Activated CD8-positive, alpha-beta memory T cell treated with anti-CD3 and anti-CD28 coated beads, Interleukin-2, amount 50 U/mL, for 24 hours (primary cell): ENCODE measurements at regions not wholly inside any gene's neighbourhood (a gene's known extent, or its start where the extent isn't known, plus 50 kb on each side); places are given as distances from the start of the nearest gene placed in this dataset.

Source experiments
- DNase-seq: peaks from one replicate; pipeline ENCODE4 v3.0.0-alpha.2; 2020; ENCODE audit errors: extremely low read depth

GRCh38 chr3:102151935-102152334 is 282.9 kb upstream of the ZPLD1 start:
- no peak for DNase-seq

DNA sequence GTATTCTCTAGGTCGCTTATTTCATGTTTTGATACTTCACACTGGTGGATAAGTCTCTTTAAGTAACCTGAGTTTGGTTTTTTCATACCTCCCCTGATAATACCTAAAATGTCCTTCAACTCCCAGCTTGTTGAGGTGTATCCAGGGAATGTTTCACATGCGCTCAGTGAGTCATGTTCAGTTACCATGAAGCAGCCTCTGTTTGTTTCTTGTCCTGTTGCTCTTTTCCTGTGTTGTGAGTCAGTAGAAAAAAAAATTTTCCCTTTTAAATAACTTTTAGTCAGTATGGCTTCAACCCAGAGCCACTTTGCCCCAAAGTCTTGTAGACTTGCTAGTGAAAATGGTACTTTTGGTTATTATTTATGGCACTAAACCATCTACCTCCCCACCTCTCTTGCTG is 278.4 kb upstream of the ZPLD1 start:
- DNase-seq: no peak

DNA sequence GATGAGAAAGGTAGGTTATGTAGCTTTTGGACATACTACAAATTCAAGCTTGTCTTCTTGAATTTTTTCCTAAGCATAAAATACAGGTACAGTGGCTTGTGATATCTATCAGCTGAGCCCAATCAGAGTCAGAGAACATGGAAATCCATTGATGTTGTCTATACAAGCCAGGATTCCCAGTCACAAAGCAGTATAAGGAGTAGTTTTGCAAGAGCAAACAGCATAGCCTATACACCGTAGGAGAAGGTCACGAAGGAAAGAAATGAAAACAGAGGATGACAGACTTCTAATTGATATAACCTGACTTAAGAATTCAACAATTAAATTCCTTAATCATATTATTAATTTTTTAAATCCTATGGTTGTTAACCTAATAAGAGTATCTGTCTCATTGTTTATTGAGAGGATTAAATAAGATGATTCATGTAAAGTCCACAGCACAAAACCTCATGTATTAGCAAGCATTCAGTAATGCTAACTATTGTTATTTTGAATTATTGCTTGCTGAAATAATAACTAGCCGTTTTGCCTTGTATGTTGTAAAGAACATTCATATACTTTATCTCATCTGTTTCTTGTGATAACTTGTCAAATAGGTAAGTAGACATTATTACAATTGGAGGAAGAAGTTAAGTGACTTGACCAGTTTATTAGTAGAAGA is 276.6 kb upstream of the ZPLD1 start:
- DNase-seq: no peak

DNA sequence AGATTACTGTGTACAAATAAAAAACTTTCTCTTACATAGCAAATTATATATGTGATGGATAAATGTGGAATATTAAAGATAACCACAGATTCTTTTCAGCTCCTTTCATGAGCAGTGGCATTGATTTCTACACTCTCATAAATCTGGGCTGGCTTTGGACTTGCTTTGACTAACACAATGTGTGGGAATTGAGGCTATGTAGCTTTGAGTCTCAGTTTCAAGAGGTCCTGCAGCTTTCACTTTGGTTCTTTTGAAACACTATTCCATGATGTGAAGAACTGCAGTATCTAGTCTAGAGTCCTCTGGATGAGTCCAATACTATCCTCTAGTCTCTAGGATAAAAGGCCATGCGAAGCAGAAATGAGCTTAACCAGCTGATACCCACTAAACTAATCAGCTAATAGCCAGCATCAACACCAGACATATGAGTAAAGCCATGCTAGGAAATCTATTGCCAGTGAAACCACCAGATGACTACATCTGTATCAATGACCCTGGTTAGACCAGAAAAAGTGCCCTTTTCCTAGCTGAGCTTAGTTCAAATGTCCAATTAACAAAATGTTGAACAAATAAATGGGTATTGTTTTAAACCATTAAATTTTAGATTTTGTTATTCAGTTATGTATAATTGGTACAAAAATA is 274.9 kb upstream of the ZPLD1 start:
- DNase-seq: no peak

GRCh38 chr3:102161384-102162006 is 273.3 kb upstream of the ZPLD1 start:
- DNase-seq: no peak

DNA sequence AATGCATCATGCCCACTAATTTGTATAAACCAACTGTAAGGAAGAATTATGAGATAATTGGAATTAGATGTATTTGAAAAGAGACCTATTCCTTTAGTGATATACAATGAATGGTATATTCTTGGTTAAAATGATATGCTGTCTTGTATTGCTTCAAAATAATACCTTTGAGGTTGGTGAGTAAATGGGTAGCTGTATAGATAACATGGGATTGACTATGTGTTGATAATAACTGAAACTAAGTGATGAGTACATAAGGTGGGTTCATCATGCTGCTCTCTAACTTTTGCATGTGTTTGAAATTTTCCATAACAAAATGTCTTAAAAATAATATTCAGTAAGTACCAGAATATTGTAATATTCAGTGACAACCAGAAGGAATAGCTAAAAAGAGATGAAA is 272.6 kb upstream of the ZPLD1 start:
- DNase-seq: no peak

DNA sequence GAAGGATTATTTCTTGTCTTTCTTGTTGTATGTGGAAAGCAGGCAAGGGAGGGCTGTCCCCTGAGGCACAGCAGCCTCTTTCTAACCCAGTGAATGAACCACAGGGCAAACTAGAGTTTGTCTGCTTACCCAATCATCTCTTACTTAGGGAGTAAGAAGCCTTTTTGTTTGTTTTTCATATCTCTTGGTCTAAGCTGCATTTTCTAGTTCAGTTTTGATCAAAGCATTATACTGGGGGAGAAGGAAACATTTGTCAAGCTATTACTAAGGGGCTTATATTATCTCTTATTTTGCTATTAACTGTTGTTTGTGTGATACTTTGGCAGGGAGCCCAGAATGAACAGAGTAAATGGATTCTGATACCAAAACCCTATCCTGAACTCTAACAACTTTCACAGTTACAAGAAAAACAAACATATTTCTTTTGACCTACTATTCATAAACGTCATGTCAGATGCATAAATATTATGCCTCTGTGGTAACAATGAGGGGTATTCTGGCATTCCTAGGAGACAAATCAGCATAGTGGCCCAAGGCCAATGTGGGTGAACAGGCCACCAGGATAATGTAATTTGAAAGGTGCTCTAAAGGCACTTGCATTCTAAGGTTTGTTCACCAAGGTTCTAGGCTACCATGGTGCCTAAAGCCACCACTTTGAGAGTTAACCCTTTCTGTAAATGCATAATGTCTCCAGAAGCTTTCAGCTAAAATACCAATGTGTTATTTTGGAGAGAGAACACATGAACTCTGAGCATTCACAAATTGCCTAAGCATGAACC is 271.6 kb upstream of the ZPLD1 start:
- DNase-seq: no peak

DNA sequence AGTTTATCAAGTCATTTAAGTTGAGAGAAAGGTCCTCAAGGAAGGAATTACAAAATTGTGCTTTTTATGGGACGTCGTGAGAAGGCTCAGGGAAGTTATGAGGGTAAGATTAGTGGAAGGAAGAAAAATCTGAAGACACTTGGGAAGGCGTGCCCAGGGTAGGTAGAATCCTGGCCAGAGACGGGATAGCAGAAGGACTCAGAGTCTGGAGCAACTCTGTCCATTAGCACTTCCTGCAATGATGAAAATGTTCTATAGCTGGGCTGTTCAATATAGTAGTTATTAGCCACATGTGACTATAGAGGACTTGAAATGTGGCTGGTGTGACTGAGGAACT is 271.0 kb upstream of the ZPLD1 start:
- no peak for DNase-seq

DNA sequence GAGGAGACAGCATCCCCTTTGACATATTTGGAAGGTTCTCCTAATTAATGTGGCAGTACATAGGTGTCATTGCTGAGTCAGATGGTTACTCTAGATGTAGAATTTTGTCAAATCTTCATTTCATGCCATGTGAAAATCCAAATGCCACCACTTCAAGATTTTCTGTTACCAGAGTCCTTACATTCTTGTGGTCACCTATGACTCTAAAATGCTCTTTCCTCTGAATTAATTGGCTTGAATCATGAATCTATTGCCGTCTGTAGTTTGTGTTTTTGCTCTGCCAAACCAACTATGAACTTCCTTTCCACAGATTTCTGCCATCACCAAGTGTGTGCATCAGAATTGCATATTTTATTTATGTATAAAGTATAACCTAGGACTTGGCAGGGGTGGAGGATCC is 269.4 kb upstream of the ZPLD1 start:
- no peak for DNase-seq

DNA sequence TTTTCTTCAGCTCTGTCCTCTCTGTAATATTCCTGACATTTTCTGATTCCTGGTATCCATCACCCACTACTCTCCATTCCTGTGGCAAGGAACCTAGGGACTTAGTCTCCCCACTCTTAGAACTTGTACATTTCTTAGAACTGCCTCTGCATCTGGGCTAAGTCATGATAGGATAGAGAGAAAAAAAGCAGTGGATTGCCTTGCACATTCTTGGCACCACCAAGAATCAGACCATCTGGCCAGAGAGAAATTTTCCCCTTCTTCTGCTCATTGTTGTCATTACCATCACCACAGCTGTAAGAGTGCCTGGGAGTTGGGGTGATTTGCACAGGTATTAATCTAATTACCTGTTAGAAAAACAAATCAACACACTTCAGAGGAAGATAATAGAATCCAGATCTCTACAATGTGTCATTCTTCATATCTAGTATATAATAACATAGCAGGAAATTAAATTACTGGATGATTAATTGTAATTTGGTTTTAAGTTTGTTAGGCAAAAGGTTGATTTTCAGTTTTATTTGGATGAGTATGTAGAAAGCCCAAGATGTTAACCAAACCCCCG is 264.8 kb upstream of the ZPLD1 start:
- DNase-seq: no peak

GRCh38 chr3:102170545-102170944 is 264.3 kb upstream of the ZPLD1 start:
- DNase-seq: no peak

DNA sequence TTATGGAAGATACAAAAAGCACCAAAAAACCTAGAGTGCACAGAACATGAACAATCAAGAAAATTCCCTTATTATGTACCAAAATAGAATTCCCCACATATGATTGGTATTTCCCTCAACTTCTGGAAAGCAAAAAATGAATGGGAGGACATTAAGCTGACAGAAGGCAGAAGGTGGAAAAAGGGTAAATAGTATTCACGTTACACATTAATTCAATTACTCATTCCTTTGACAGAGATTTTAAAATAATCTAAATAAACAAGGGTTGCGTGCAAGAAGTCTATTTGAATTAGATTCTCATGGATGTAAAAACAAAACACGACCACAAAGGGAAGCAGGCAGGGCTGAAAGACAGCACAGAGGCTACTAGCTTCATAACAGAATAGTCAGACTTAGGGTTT is 260.5 kb upstream of the ZPLD1 start:
- no peak for DNase-seq

- DNase-seq: no peak
Measured at GRCh38 chr3:102174832-102175374, 259.9 kb upstream of the ZPLD1 start.

DNA sequence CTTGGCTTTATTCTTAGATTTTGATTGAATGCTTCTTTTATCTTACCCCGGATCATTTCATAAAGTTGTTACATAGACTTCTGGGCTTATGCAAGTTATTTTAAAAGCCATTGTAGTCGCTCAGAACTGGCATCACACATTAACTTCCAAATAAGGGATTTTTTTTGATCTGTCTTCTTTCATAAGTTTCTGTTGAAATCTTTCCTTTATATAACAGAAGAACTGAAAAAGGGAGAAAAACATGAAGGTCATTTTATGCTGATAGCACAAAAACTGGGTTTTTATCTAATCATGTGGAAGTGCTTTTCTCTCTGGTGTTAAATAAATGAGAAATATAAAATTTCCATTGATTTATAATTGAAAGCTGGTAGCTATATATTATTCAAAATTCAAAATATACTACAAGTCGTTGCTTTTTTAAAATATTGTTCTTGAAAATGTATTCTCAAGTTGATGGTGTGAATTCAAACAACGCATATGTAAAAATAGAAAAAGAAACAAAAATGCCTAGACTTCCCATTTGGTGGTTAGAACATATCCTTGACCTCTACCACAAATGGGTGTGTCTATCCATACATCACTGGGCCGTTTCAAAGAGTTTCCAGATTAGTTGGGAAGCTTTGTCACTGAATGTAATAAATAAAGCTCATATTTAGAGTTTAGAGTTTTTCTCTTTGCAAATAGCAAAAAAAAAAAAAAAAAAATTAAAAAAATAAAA is 258.3 kb upstream of the ZPLD1 start:
- DNase-seq: no peak

DNA sequence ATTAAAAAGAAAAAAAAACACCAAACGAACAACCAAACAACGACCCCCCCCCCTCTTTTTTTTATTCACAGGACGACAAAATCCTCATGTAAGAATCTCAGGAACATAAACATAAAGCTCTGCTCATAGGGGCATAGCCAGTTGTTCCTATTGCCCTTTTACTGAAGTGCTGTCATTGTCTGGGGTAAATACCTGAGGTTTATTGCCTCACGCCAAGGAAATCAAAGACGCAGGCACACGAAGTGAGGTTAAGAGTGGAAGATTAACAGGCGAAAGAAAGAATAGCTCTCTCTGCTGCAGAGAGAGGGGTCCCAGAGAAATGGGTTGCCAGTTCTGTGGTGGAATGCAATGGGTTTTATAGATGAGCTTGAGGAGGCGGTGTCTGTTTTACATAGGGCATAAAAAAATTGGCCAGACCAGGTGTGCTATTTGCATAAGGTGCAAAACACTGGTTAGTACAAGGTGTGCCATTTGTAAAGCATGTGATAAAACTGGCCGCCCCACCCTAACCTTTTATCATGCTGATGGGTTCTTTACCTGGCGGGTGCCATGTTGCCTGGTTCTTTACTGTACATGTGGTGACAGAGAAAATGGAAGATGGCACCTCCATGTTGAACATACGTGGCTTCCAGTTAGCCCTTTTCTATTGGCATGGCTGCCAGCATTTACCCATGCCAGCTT is 257.6 kb upstream of the ZPLD1 start:
- DNase-seq: no peak

GRCh38 chr3:102178817-102179216 is 256.0 kb upstream of the ZPLD1 start:
- no peak for DNase-seq

DNA sequence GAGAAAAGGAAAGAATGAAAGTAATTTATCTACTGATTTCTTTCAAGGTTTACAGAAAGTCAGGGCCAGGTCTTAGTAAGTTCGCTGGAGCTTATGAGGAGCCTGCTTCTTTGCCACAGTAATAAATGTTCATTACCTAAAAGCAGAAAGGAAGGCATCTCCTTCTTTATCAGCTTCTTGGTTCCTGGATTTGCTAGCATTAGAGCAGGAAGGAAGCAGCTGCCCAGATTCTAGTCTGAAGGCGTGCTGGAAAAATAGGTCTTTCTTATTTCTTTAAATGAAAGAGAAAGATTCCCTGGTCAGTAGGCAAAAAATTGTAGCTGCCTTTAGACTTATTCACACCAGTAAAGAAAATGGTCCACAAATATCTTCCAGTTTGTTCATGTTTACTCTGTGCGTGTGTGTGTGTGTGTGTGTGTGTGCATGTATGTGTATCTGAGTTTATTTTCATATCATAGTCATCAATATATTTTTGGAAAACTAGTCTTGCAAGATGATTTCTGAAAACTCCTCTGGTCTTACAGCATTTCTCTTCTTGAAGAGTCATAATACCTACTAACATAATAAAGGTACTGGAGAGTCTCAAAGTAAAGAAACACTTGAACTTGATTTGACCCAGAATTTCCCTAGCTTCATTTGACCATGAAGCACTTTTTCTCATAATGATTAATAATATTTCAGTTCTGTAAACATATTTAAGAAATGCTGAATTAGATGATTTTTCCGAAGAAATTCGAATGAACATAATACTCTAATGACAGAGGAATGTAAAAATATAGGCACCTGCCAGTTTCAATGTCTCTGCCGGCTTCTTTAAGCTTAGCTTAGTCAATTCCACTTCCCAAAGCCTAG is 255.3 kb upstream of the ZPLD1 start:
- no peak for DNase-seq

DNA sequence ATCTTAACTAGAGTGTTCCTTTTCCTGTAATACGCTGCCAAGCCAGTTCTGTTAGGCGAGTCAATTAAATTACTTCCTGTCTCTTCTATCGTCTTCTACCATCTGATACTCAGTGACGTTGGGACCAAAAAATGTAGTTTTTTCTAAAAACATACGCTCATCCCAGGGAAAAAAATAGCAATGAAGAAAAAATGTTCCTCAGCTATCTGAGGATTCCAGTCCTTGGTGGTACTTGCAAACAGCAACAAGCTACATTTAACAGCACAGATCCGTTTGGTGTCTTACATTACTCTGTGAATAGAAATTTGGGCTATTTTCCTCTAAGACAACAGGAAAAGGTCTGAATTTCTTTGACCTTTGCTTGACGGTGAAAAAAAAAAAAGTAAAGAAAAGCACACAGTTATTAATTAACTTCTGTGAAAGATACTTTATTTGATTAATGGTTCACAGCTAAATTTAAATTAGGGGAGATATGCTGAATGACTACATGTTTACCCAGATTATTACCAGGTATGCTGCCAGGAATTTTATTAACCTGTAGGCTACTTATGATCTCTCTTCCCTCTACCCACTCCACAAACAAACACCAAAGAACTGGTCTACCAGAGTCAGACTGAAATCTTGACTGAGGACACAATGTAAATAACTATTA is 254.4 kb upstream of the ZPLD1 start:
- no peak for DNase-seq

DNA sequence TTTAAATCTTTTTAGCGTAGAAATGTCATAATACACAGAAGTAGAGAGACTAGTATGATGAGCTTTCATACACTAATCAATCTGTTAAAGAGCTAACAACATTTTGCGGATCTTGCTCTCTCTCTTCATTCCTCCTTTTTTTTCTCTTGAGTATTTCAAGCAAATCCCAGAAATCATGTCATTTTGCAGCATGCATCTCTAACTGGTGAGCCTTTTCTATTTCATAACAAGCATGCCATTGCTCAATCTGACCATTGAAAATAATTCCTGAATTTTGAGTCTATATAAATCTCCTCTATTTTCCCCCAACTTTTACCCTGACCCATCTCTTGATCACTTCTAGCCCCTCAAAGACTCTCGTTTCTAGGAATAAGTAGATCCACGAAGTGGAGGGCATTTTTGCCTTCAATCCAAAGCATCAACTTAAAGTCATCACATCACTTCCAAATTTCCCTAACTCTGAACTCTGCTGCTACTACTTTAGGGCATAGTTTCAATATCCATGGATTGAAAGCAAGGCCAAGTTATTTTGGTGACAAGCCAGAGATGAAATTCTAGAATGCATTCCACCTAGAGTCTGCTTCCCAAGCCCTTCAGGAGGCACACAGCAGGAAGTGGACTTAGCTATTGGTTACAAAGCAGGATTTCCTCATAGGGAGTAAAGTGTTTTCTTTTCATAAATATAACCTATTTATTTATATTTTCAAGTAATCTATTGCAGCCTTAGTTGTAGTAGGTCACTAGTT is 253.5 kb upstream of the ZPLD1 start:
- DNase-seq: no peak
